GM12878 (cell line): ENCODE measurements at regions not wholly inside any gene's neighbourhood (a gene's known extent, or its start where the extent isn't known, plus 50 kb on each side); places are given as distances from the start of the nearest gene placed in this dataset.
"Not testable (repeated sequence)": the region's sequence is repeated elsewhere in the genome, so short reads cannot be mapped to it uniquely, and the experiment has no call there.

Experiments
- ATAC-seq: fragments of 200-7000 bp; cut with Tn5 transposase; 3 replicates; pipeline ENCODE4 v1.9.1; 2020; ENCODE audit warnings: mild to moderate bottlenecking, moderate library complexity
- BruUV-seq: library from RNA; stranded (reverse); fragments of 400-500 nt; replicated peaks from 2 replicates; lab custom pipeline; 2021; lab: Mats Ljungman, UMichigan
- CTCF ChIA-PET: fragments of 300-600 bp; sonication (Branson Sonifier 250); formaldehyde crosslinking; extraction: SDS; loops from one replicate; lab custom pipeline; 2021; ENCODE audit warnings: inconsistent platforms; lab: Yijun Ruan, JAX
- POLR2A ChIA-PET: fragments of 350-600 bp; formaldehyde crosslinking; extraction: SDS; loops from one replicate; lab custom pipeline; 2021; ENCODE audit warnings: inconsistent platforms; lab: Charles Lee
- RAD21 ChIA-PET: fragments of 300-600 bp; sonication (Branson Sonifier 250); formaldehyde crosslinking; loops from one replicate; lab custom pipeline; 2023; ENCODE audit warnings: antibody characterized with exemption; ENCODE audit not compliant: unreplicated experiment; lab: Charles Lee
- SMC1A ChIA-PET: fragments of 300-600 bp; sonication (Branson Sonifier 250); formaldehyde crosslinking; loops from one replicate; lab custom pipeline; 2023; ENCODE audit not compliant: unreplicated experiment, uncharacterized antibody; lab: Charles Lee
- DNase-seq: peaks from one replicate; pipeline ENCODE4 v3.0.0-alpha.2; 2011; ENCODE audit warnings: low read depth, low spot score
- FAIRE-seq: peaks from 3 replicates; lab custom pipeline; 2011; peaks lifted over from hg19 to GRCh38; lab: Jason Lieb, UNC
- H2AFZ ChIP-seq: 2 replicates; pipeline ENCODE4 v1.6.0; 2011; ENCODE audit warnings: low read depth, low read length, control low read depth; ENCODE audit not compliant: control insufficient read depth
- H3K27ac ChIP-seq: 2 replicates; pipeline ENCODE4 v1.5.1; 2011; ENCODE audit warnings: control low read depth; ENCODE audit not compliant: control insufficient read depth, insufficient read depth
- H3K27me3 ChIP-seq, 2 experiments: replicated peaks in 1 of 2; 2 replicates each; pipeline versions ENCODE4 v1.6.0 to v1.6.1; 2011; ENCODE audit warnings: low read length in 1 of 2; ENCODE audit not compliant: control insufficient read depth in 2 of 2, insufficient read depth in 2 of 2
- H3K36me3 ChIP-seq, 2 experiments: 2 replicates each; pipeline ENCODE4 v1.5.1; 2011; ENCODE audit warnings: low read length in 1 of 2; ENCODE audit not compliant: control insufficient read depth in 2 of 2, insufficient read depth in 2 of 2
- H3K4me1 ChIP-seq: 2 replicates; pipeline ENCODE4 v1.6.1; 2011; ENCODE audit warnings: mild to moderate bottlenecking, low read length, moderate library complexity, mixed read lengths; ENCODE audit not compliant: control insufficient read depth, insufficient read depth
- H3K4me2 ChIP-seq: 2 replicates; pipeline ENCODE4 v1.6.0; 2011; ENCODE audit warnings: control low read depth; ENCODE audit not compliant: control insufficient read depth, insufficient read depth
- H3K4me3 ChIP-seq: fragments of 200-600 bp; sonication (generic); 2 replicates; pipeline ENCODE4 v1.5.1; 2016
- H3K79me2 ChIP-seq: 2 replicates; pipeline ENCODE4 v1.6.0; 2011; ENCODE audit warnings: low read length; ENCODE audit not compliant: control insufficient read depth, insufficient read depth
- H3K9ac ChIP-seq: 2 replicates; pipeline ENCODE4 v1.8.0; 2011; ENCODE audit warnings: low read length, control low read depth, mixed read lengths; ENCODE audit not compliant: control insufficient read depth, insufficient read depth
- H3K9me3 ChIP-seq: replicated peaks from 3 replicates; pipeline ENCODE4 v1.5.1; 2011; ENCODE audit warnings: mild to moderate bottlenecking, low read length; ENCODE audit not compliant: control insufficient read depth, insufficient read depth
- H4K20me1 ChIP-seq: 2 replicates; pipeline ENCODE4 v1.6.0; 2011; ENCODE audit not compliant: control insufficient read depth, insufficient read depth
- BRCA1 ChIP-seq: IDR thresholded peaks from 2 replicates; pipeline ENCODE4 v1.6.1; 2011; ENCODE audit warnings: low read depth, low read length, improper control_type of control experiment
- IRF3 ChIP-seq: fragments of 450-650 bp; IDR thresholded peaks from 2 replicates; pipeline ENCODE4 v1.6.1; 2014; ENCODE audit warnings: mild to moderate bottlenecking
- MYB ChIP-seq: fragments of 150-350 bp; IDR thresholded peaks from 2 replicates; pipeline ENCODE4 v1.6.1; 2014; ENCODE audit warnings: mild to moderate bottlenecking, low read depth, low read length, borderline replicate concordance
- WGBS: methylation state at CpG from one replicate; pipeline ENCODE4 v1.1.6; 2016; ENCODE audit warnings: low lambda C conversion rate; ENCODE audit not compliant: insufficient replicate concordance, insufficient coverage; ENCODE audit errors: missing lambda C conversion rate; 5-methylcytosine and 5-hydroxymethylcytosine counted together
- in situ Hi-C: fragments of 300-500 bp; cut with MboI; formaldehyde crosslinking; loops from 9 replicates; pipeline ENCODE4 v1.14.3; 2018; ENCODE audit warnings: mixed read lengths
- intact Hi-C: fragments of 100-400 bp; cut with micrococcal nuclease; formaldehyde crosslinking; loops from one replicate; pipeline ENCODE4 v1.14.2; 2022; ENCODE audit not compliant: unreplicated experiment
- TF ChIP-seq, protein P1 (sequence below): fragments of 450-650 bp; formaldehyde crosslinking; IDR thresholded peaks from 2 replicates; pipeline ENCODE4 v1.4.0; 2020; ENCODE audit warnings: mild to moderate bottlenecking, moderate library complexity

- SMC1A ChIA-PET = no interaction called here
- H3K9me3 ChIP-seq = no peaks in the 10 kb centered on the region; the same call in 2 of the 3 replicates
- no peaks in the 10 kb centered on the region for H3K36me3 ChIP-seq
- CTCF ChIA-PET = no interaction called here
- WGBS = 34% methylated on average over 8 of the region's 8 CpGs
- in situ Hi-C loops (no loop called here), intact Hi-C loops (no loop called here)
- no peak overlapping the region for H2AFZ ChIP-seq
- ATAC-seq (no peak), FAIRE-seq (no peak), DNase-seq (no peak)
- POLR2A ChIA-PET = no interaction called here
- H4K20me1 ChIP-seq = no peaks in the 10 kb centered on the region
- H3K79me2 ChIP-seq = no peaks in the 10 kb centered on the region
- H3K4me3 ChIP-seq = no peak overlapping the region
- H3K4me1 ChIP-seq = no peaks in the 10 kb centered on the region
- no peak overlapping the region for H3K27ac ChIP-seq
- RAD21 ChIA-PET = no interaction called here
- no peaks in the 10 kb centered on the region for H3K27me3 ChIP-seq
- TF ChIP-seq, protein P1, sequence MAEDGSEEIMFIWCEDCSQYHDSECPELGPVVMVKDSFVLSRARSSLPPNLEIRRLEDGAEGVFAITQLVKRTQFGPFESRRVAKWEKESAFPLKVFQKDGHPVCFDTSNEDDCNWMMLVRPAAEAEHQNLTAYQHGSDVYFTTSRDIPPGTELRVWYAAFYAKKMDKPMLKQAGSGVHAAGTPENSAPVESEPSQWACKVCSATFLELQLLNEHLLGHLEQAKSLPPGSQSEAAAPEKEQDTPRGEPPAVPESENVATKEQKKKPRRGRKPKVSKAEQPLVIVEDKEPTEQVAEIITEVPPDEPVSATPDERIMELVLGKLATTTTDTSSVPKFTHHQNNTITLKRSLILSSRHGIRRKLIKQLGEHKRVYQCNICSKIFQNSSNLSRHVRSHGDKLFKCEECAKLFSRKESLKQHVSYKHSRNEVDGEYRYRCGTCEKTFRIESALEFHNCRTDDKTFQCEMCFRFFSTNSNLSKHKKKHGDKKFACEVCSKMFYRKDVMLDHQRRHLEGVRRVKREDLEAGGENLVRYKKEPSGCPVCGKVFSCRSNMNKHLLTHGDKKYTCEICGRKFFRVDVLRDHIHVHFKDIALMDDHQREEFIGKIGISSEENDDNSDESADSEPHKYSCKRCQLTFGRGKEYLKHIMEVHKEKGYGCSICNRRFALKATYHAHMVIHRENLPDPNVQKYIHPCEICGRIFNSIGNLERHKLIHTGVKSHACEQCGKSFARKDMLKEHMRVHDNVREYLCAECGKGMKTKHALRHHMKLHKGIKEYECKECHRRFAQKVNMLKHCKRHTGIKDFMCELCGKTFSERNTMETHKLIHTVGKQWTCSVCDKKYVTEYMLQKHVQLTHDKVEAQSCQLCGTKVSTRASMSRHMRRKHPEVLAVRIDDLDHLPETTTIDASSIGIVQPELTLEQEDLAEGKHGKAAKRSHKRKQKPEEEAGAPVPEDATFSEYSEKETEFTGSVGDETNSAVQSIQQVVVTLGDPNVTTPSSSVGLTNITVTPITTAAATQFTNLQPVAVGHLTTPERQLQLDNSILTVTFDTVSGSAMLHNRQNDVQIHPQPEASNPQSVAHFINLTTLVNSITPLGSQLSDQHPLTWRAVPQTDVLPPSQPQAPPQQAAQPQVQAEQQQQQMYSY (CRISPR knock-in tag) = no peak
- H3K4me2 ChIP-seq = no peak overlapping the region
- H3K9ac ChIP-seq = no peak overlapping the region
- no TSS peak for BruUV-seq
Observed at GRCh38 chr13:99757756-99758459, 213.7 kb downstream of the ZIC5 start.

DNA sequence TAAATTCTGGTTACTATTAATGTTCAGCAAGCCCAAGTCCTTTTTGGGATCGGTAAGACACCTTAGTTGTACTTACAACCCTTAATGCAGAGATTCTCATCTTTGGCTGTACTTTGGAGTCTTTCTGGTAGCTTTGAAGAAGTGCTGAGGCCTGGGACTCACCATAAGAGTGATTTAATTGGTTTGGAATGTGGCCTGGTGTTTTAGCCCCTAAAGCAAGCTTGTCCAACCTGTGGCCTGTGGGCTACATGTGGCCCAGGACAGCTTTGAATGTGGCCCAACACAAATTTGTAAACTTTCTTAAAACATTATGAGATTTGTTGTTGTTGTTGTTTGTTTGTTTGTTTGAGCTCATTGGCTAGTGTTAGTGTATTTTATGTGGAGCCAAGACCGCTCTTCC, 215.3 kb downstream of the ZIC5 start:
- in situ Hi-C loops = no loop called here
- 74% methylated on average over 2 of the region's 2 CpGs for WGBS
- Histone ChIP-seq H3K27me3 (no peaks in the 10 kb centered on the region), H2AFZ (no peak overlapping the region)
- TF ChIP-seq IRF3 (no peak), MYB (no peak), BRCA1 (no peak)
- TF ChIP-seq, all 136 proteins: peak for 0
- ATAC-seq = no peak
- Histone ChIP-seq H3K36me3 (no peaks in the 10 kb centered on the region), H3K79me2 (no peaks in the 10 kb centered on the region), H3K27ac (no peak overlapping the region), H3K4me2 (no peak overlapping the region), H4K20me1 (no peaks in the 10 kb centered on the region), H3K4me3 (no peak overlapping the region), H3K9me3 (no peaks in the 10 kb centered on the region; the same call in 2 of the 3 replicates), H3K4me1 (no peaks in the 10 kb centered on the region), H3K9ac (no peak overlapping the region)
- FAIRE-seq = no peak
- intact Hi-C loops = no loop called here
- ChIA-PET RAD21 (no interaction called here), POLR2A (no interaction called here), SMC1A (interaction anchor here (1.0 kb wide), 1 partner anchor 13 kb away, joined by 3 read pairs; no protein-coding TSS in a partner anchor), CTCF (no interaction called here)
- BruUV-seq = no TSS peak
- DNase-seq = no peak

GRCh38 chr13:99754750-99755149, 216.8 kb downstream of the ZIC5 start:
- RAD21 ChIA-PET = interaction anchor here (0.7 kb wide), 1 partner anchor 485 kb away, joined by 3 read pairs; no protein-coding TSS in a partner anchor
- H3K79me2 ChIP-seq, POLR2A ChIA-PET, H3K27ac ChIP-seq, BruUV-seq, H3K9me3 ChIP-seq, FAIRE-seq, H2AFZ ChIP-seq, H3K27me3 ChIP-seq, DNase-seq, H3K4me3 ChIP-seq, H4K20me1 ChIP-seq, H3K4me1 ChIP-seq, SMC1A ChIA-PET, intact Hi-C loops, in situ Hi-C loops, H3K4me2 ChIP-seq, H3K36me3 ChIP-seq, H3K9ac ChIP-seq, ATAC-seq: not testable (repeated sequence)
- CTCF ChIA-PET = interaction anchor here (0.5 kb wide), 1 partner anchor 962 kb away, joined by 4 read pairs; no protein-coding TSS in a partner anchor
- WGBS = 78% methylated on average over 17 of the region's 18 CpGs
